HEK293T (cell line): ENCODE measurements at regions not wholly inside any gene's neighbourhood (a gene's known extent, or its start where the extent isn't known, plus 50 kb on each side); places are given as distances from the start of the nearest gene placed in this dataset.

Source experiments
- CTCF ChIA-PET: fragments of 350-600 bp; formaldehyde crosslinking; extraction: SDS; loops from one replicate; lab custom pipeline; 2021; ENCODE audit warnings: antibody characterized with exemption, inconsistent platforms; lab: Yijun Ruan, JAX
- POLR2A ChIA-PET: fragments of 350-600 bp; formaldehyde crosslinking; extraction: SDS; loops from one replicate; lab custom pipeline; 2020; ENCODE audit warnings: antibody characterized with exemption, inconsistent platforms; lab: Yijun Ruan, JAX
- DNase-seq: peaks from one replicate; pipeline ENCODE4 v3.0.0; 2012; ENCODE audit warnings: mixed read lengths; ENCODE audit errors: extremely low spot score
- ARNT ChIP-seq: fragments of 450-650 bp; IDR thresholded peaks from 2 replicates; pipeline ENCODE4 v1.6.1; 2017; ENCODE audit warnings: mild to moderate bottlenecking
- BHLHE40 ChIP-seq: fragments of 450-650 bp; IDR thresholded peaks from 2 replicates; pipeline ENCODE4 v1.6.1; 2016; ENCODE audit warnings: mild to moderate bottlenecking, moderate library complexity, borderline replicate concordance
- CTBP1 ChIP-seq: fragments of 450-650 bp; IDR thresholded peaks from 2 replicates; pipeline ENCODE4 v1.6.1; 2016; ENCODE audit warnings: borderline replicate concordance
- ELF4 ChIP-seq: fragments of 450-650 bp; IDR thresholded peaks from 2 replicates; pipeline ENCODE4 v1.6.1; 2017; ENCODE audit warnings: antibody characterized with exemption
- FOXA1 ChIP-seq: fragments of 450-650 bp; IDR thresholded peaks from 2 replicates; pipeline ENCODE4 v1.6.1; 2016; ENCODE audit warnings: mild to moderate bottlenecking
- FOXK2 ChIP-seq: fragments of 450-650 bp; IDR thresholded peaks from 2 replicates; pipeline ENCODE4 v1.6.1; 2016; ENCODE audit warnings: mild to moderate bottlenecking
- FOXM1 ChIP-seq: fragments of 450-650 bp; IDR thresholded peaks from 2 replicates; pipeline ENCODE4 v1.6.1; 2017; ENCODE audit warnings: mild to moderate bottlenecking, borderline replicate concordance
- HDGF ChIP-seq: fragments of 450-650 bp; IDR thresholded peaks from 2 replicates; pipeline ENCODE4 v1.6.1; 2017; ENCODE audit warnings: antibody characterized with exemption, borderline replicate concordance
- L3MBTL2 ChIP-seq: fragments of 450-650 bp; conservative IDR thresholded peaks from 2 replicates; pipeline ENCODE4 v1.6.1; 2016; ENCODE audit warnings: mild to moderate bottlenecking
- LEF1 ChIP-seq: fragments of 450-650 bp; IDR thresholded peaks from 2 replicates; pipeline ENCODE4 v1.6.1; 2017; ENCODE audit warnings: mild to moderate bottlenecking, borderline replicate concordance
- NFRKB ChIP-seq: fragments of 450-650 bp; IDR thresholded peaks from 2 replicates; pipeline ENCODE4 v1.6.1; 2016; ENCODE audit warnings: mild to moderate bottlenecking, moderate library complexity
- SP1 ChIP-seq: fragments of 450-650 bp; IDR thresholded peaks from 2 replicates; pipeline ENCODE4 v1.6.1; 2017
- SUZ12 ChIP-seq: fragments of 450-650 bp; IDR thresholded peaks from 2 replicates; pipeline ENCODE4 v1.6.1; 2016; ENCODE audit warnings: mild to moderate bottlenecking
- TARDBP ChIP-seq: fragments of 450-650 bp; IDR thresholded peaks from 2 replicates; pipeline ENCODE4 v1.6.1; 2016
- ZNF384 ChIP-seq: fragments of 450-650 bp; IDR thresholded peaks from 2 replicates; pipeline ENCODE4 v1.6.1; 2016
- TF ChIP-seq, protein P1 (sequence below): fragments of 450-650 bp; IDR thresholded peaks from 2 replicates; pipeline ENCODE4 v1.6.1; 2016

DNA sequence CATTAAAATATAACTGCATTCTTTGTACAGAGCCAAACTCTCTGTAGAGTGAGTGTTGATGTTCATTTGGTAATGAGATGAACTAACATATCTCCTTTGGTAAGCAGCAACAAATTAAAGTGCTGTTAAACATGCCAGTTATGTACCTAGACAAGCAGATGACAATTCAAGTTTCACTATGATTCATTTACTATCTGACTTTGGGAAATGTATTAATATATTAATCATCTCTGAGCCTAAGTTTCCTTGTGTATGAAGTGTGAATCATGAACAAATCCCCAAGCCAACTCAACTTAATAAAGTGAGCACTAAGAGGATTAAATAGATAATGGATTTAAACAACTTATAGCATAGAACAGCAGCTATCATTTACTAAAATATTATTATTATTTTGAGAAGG lies 1044.2 kb downstream of the GLUD2 start:
- no peak for DNase-seq
- CTCF ChIA-PET = no interaction called here
- TF ChIP-seq BHLHE40 (no peak), ELF4 (no peak), TARDBP (no peak), LEF1 (no peak), SUZ12 (no peak), NFRKB (no peak), CTBP1 (no peak), ZNF384 (no peak), HDGF (no peak), SP1 (no peak), FOXM1 (no peak), FOXA1 (no peak), L3MBTL2 (no peak), ARNT (no peak), FOXK2 (no peak)
- TF ChIP-seq, protein P1, sequence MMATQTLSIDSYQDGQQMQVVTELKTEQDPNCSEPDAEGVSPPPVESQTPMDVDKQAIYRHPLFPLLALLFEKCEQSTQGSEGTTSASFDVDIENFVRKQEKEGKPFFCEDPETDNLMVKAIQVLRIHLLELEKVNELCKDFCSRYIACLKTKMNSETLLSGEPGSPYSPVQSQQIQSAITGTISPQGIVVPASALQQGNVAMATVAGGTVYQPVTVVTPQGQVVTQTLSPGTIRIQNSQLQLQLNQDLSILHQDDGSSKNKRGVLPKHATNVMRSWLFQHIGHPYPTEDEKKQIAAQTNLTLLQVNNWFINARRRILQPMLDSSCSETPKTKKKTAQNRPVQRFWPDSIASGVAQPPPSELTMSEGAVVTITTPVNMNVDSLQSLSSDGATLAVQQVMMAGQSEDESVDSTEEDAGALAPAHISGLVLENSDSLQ = no peak
- POLR2A ChIA-PET = no interaction called here

GRCh38 chrX:122092360-122092759 lies 1045.0 kb downstream of the GLUD2 start:
- TF ChIP-seq NFRKB (no peak), SUZ12 (no peak), CTBP1 (no peak), FOXK2 (no peak), FOXA1 (no peak), ARNT (no peak), FOXM1 (no peak), L3MBTL2 (no peak), ELF4 (no peak), SP1 (no peak), LEF1 (no peak), BHLHE40 (no peak), TARDBP (no peak), HDGF (no peak), ZNF384 (no peak)
- TF ChIP-seq, protein P1 = no peak
- POLR2A ChIA-PET = no interaction called here

GRCh38 chrX:122092978-122093377 lies 1045.6 kb downstream of the GLUD2 start:
- ChIA-PET CTCF (no interaction called here), POLR2A (no interaction called here)
- no peak for DNase-seq
- TF ChIP-seq CTBP1 = no peak
- no peak for TF ChIP-seq SUZ12
- TF ChIP-seq LEF1 = no peak
- TF ChIP-seq L3MBTL2 = no peak
- TF ChIP-seq SP1 = no peak
- no peak for TF ChIP-seq FOXK2
- TF ChIP-seq FOXA1 = no peak
- TF ChIP-seq NFRKB = no peak
- TF ChIP-seq ZNF384 = no peak
- TF ChIP-seq ELF4 = no peak
- TF ChIP-seq BHLHE40 = no peak
- TF ChIP-seq TARDBP = no peak
- TF ChIP-seq HDGF = no peak
- no peak for TF ChIP-seq ARNT
- no peak for TF ChIP-seq FOXM1

More at GRCh38 chrX:122092360-122092759, 1045.0 kb downstream of the GLUD2 start:
- CTCF ChIA-PET = no interaction called here
- DNase-seq = no peak

- CTCF ChIA-PET = no interaction called here
- TF ChIP-seq HDGF (no peak), CTBP1 (no peak), SP1 (no peak), L3MBTL2 (no peak), FOXK2 (no peak), FOXA1 (no peak), ZNF384 (no peak), ELF4 (no peak), ARNT (no peak), LEF1 (no peak), TARDBP (no peak)
- TF ChIP-seq, protein P1 = no peak
- POLR2A ChIA-PET = no interaction called here
- DNase-seq = no peak
These were observed 1047.2 kb downstream of the GLUD2 start for GRCh38 chrX:122094611-122095010.

- DNase-seq = peak; percentile 12
- TF ChIP-seq FOXM1 (no peak), HDGF (no peak), CTBP1 (no peak)
- CTCF ChIA-PET = no interaction called here
- POLR2A ChIA-PET = no interaction called here
These were observed 1066.0 kb downstream of the GLUD2 start for GRCh38 chrX:122113376-122113775.

GRCh38 chrX:122113896-122114295 lies 1066.5 kb downstream of the GLUD2 start:
- ChIA-PET CTCF (no interaction called here), POLR2A (no interaction called here)
- no peak for TF ChIP-seq NFRKB
- no peak for TF ChIP-seq HDGF
- TF ChIP-seq BHLHE40 = no peak
- TF ChIP-seq FOXA1 = no peak
- TF ChIP-seq ELF4 = no peak
- TF ChIP-seq ZNF384 = no peak
- no peak for TF ChIP-seq SP1
- no peak for DNase-seq
